HG02970 (cell line): ENCODE measurements at regions not wholly inside any gene's neighbourhood (a gene's known extent, or its start where the extent isn't known, plus 50 kb on each side); places are given as distances from the start of the nearest gene placed in this dataset.
"Not testable (repeated sequence)": the region's sequence is repeated elsewhere in the genome, so short reads cannot be mapped to it uniquely, and the experiment has no call there.

Source experiments
- ATAC-seq: cut with Tn5 transposase; IDR thresholded peaks from one replicate; pipeline ENCODE4 v1.9.1; 2021; ENCODE audit warnings: mild to moderate bottlenecking, moderate library complexity, moderate number of reproducible peaks; ENCODE audit not compliant: unreplicated experiment, low FRiP score

- ATAC-seq, result no peak
Observed at GRCh38 chr6:6747371-6747770, 158.9 kb downstream of the LY86 start.

DNA sequence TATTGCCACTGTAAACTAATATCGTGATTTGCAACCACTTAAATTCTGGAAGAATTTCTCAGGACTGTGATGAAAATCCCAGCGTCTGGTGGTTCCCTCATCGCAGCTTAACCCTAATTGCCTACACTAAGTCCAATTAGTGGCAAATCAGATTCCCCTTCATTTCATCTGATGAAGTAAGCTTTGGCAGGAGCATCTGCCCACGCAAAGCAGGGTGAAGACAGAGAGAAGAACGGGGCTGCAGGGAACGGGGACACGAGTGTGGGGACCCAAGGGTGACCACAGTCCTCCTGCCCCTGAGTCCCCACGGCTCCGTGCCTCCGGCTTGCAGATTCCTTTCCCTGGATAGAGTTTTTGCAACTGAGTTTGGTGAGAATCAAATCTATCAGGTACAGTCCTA, 159.5 kb downstream of the LY86 start:
- ATAC-seq, result no peak

DNA sequence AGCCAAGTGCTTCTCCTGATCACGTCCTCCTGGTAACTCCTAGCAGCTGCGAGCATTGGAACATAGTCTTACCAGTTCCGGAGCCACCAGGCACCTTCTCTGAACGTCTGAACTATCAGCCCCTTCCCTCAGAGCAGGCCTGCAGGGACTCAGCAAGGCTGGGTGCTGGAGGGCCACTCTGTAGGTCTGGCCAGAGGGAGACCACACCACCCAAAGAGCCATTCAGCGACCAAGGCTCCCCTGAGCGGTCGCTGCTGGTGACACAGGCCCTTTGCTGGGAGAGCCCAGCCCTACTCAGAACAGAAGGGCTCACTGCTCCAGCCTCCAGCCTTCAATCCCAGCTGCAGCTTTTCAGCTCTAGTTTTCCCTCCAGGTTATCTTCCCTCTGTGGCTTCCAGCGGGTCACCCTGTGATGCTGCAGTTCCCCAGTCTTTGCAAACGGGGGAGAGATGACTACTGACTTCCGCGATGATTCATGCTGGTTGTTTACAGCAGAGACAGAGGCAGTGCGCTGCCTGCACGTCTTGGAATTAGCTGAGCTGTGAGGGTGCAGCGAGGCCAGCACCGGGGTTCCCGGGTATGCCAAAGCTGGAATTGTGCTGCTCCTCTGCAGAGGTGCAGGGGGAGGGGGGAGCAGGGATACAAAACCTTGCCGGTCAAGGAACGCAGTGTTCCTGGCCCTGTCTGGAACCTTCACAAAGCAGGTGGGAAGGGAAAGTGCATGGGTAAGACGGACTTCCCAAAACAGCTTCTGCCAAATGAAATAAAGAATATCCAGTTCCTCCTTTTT, 161.4 kb downstream of the LY86 start:
- ATAC-seq, result no peak

DNA sequence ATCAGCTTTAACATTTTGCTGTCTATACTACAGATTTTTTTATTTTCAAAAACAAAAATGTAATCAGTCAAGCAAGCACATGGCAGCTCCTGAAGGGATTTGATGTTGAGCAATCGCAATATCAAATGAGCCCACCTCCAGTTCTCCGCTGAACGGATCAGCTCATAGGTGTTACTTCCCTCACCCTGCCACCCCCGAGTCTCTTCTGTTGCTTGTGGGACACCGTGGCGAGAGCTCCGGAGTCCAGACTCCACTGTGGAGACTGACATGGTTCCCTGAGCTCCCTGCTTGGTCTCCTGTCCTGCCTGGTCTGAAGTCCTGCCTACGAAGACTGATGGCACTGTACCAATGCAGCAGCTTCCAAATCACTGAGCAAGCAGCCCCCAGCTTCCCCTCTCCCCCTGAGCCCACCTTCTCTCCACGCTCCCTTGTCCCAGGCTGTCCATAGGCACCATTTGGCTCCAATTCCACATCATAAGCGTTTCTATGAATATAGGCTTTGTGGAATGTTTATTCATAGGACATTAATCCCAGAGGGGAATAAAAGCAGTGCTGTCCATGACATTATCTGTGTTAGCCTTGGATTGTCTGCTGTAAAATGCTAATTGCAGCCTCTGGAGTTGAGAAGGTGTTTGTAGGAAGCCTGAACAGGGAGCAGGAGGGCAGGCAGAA, 162.2 kb downstream of the LY86 start:
- ATAC-seq, result no peak

DNA sequence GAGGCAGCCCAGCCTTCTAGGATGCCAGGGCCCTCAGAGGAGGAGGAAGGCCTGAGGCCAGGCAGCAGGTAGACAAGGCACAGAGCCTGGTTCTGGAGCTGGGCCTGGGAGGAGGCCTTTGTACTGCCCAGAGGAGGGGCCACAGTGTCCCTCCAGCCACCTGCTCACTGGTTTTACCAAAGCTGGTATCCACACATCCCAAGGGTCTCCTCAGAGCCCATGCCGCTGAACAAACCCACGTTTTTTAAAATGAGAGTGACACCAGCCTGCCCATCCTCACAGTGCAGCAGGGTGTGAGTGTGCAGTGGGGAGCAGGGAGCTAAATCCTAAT, 162.7 kb downstream of the LY86 start:
- ATAC-seq, result no peak

GRCh38 chr6:6751619-6752023, 163.1 kb downstream of the LY86 start:
- ATAC-seq, result no peak

DNA sequence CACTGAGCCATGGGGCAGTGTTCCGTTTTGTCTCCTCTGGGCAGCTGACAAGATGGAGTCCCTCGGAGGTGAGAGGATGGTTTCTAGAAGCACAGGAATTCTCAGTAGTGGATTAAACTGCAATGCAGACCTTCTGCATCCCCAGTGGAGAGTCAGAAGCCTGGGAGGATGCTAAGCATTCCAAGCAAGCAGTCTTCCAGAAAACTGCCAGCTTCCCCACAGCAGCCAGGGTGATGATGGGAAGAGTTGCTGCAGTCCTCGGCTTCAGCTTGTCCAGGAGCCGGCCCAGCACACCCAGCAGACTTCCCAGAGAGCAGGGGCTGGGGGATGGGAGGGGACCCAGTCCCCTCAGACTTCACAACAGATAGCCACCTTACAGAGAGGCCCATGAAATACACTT, 163.6 kb downstream of the LY86 start:
- ATAC-seq, result no peak

DNA sequence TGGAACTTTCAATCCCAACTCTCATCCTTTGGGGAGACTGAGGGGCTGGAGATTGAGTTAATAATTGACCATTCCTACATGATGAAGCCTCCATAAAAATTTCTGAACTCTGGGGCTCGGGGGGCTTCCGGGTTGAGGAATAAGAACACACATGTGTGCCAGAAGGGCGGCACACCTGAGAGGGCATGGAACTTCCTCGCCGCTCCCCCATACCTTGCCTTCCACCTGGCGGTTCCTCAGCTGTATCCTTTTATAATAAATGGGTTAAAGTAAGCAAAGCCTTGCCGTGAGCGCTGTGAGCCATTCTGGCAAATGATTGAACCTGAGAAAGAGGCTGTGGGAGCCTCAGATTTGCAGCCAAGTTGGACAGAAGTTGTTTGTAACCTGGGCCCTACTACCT, 164.8 kb downstream of the LY86 start:
- no peak for ATAC-seq

- no peak for ATAC-seq
Observed at GRCh38 chr6:6756526-6756925, 168.0 kb downstream of the LY86 start.

GRCh38 chr6:6758546-6758914, 170.0 kb downstream of the LY86 start:
- no peak for ATAC-seq

DNA sequence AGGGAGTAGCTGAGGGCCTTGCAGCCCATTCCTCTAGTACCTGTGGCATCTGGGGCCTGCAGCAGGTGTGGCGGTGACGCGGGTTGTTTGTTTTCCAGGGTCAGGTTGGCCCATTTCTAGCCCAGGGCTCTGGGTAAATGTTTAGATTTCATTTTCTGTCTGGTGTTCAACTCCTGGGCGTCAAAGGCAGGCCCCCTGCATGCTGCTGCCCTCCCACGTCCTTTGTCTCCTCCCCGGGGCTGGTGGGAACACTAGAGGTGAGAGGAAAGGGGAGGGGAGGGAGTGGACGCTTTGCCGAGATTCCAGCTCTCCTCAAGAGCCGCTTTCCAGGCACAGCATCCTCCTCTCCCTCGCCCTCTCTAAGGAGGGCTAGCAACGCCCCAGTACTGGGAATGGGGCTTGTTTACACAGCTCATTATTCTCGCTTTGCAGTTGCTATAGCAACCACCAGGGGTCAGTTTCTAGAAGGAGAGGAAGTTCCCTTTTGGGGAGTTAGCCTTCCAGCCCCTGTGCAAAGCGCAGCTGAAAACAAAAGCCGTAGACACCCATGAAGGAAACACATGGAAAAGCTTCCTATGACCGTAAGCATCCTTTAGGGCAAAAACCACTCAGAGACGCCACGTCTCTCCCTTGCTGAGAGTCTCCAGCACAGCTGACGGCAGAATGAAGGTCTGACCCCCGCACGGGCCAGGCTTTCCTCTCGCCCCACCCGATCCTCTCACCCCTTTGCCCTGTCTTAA, 170.6 kb downstream of the LY86 start:
- peak; percentile 64 for ATAC-seq

- ATAC-seq, result no peak
Observed at GRCh38 chr6:6760002-6760401, 171.5 kb downstream of the LY86 start.

- not testable (repeated sequence) for ATAC-seq
Observed at GRCh38 chr6:6762566-6762965, 174.0 kb downstream of the LY86 start.

DNA sequence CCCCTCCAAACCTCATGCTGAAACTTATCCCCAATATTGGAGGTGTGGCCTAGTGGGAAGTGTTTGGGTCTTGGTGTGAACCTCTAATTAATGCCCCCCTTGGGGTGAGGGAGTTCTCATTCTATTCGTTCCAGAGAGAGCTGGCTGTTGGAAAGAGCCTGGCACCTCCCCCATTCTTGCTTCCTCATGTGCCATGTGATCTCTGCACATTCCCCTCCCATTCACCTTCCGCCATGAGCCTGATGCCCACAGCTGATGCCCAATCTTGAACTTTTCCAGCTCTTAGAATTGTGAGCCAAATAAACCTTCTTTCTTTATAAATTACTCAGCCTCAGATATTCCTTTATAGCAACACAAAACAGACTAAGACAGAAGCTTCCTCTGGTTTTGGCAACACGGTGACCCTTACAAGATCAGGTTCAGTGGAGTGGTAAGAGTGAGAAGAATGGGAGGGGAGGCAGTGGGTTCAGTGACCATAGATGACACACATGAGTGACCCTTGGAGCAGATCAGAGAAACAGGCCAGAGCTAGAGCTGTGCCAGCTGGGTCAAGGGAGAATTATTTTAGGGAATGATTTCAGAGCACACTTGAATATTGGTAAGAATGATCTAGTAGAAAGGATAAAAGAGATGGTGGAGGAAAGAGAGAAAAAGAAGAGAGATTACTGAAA, 176.4 kb downstream of the LY86 start:
- no peak for ATAC-seq

DNA sequence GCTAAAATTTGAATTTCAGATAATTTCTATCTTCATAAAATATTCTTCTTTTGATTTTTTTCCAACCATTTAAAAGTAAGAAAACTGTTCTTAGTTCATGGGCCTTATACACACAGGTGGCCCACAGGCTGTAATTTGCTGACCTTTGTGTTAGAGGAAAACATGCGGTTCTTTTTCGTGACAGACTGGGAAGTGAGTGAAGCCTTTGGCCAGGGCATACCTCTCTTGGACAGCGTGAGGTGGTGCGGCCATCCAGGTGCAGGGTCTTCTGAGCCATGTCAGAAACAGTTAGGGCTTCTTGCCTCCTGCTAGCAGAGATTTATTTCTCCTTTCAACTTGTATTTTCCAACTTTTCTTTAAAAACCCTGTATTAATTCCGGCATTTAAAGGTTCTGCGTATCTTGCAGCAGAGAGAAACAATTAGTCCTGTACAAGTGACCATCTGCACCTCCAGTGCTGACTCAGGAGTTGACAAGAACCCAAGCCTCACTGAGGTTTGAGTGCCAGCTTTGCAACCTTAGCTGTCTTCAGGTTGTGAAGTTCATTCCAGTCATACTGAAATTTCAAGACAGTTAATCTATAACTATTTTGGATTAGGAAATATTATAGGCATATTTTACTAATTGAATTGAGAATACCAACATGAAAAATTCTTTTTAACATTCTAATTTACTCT, 177.8 kb downstream of the LY86 start:
- no peak for ATAC-seq

DNA sequence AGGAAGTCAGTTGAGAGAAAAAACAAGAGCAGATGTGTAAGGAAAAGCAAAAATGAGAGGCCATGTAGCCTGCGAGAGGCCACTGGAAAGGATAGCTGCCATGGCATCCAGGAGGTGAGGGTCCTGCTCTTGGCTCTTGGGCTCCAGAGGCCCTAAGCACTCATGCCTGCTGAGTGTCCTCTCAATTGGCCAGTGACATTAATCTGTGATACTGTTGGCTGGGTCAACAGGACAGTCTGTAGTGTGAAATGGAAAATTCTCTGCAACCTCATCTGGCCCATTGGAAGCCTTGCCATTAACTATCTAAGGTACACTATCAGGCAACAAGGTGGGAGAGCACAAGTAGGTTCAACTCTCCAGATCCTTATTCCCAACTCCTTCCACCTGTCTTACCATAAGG, 180.9 kb downstream of the LY86 start:
- ATAC-seq, result no peak

DNA sequence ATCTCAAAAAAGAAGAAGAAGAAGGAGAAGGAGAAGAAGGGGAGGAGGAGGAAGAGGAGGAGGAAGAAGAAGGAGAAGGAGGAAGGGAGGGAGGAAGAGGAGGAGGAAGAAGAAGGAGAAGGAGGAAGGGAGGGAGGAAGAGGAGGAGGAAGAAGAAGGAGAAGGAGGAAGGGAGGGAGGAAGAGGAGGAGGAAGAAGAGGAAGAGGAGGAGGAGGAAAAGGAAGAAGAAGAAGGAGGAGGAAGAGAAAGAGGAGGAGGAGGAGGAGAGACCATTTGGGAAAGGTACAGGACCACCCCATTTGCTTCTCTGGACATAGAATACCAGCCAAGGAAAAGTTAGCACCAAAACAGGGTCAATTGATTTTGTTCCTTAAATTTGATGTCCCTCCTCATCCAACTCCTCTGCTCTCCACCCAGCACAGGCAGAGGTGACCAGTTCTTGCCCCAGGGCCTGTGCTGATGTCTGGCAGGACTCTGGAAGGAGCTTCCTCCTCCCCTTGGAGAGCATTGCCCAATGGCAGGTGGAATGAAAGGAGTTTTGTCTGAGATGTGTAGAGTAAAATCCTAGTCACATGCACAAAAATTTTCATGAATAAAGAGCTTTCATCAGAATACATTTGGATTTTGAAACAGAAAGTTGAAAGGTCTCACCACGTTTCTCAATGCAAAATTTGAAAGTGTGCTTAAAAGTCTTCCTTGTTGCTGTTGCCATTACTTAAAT, 182.9 kb downstream of the LY86 start:
- no peak for ATAC-seq

DNA sequence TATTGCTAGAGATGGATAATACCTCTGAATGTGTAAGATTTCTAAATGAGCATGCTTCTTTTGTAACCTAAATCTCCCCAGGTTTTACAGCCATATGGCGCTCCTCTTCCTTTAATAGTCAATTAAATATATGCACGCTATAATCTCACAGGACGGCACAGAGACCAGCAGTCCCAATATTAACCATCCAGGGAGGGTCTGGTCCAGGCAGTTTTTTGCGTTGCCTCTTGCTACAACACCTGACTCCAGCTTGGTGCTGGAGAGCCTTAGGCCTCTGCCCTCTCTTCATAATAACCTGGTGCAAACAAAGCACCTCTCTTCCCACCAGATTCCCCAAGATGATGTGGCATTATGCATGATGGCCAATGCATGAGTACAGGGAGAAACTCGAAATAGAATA, 183.4 kb downstream of the LY86 start:
- no peak for ATAC-seq

GRCh38 chr6:6772751-6773150, 184.2 kb downstream of the LY86 start:
- ATAC-seq, result no peak

DNA sequence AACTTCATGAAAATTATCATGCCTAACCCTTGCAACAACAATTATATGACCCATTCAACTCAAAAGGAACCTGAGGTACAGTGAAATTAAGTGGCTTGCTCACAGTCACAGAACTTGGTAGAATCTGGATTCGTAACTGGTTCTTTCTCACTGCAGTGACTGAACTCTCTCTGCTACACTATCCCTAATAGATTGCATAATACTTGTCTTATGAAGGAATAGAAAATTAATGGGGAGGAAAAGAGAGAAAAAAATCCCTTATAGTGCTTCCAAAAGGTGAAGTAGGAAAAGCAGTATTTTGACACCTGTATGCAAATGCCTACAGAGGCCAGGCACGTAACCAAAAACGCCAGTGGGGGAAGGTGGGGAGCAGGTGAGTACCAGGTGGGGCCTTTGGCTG, 186.6 kb downstream of the LY86 start:
- no peak for ATAC-seq
